ENCODE measurements at regions not wholly inside any gene's neighbourhood (a gene's known extent, or its start where the extent isn't known, plus 50 kb on each side); places are given as distances from the start of the nearest gene placed in this dataset.
"Not testable (repeated sequence)": the region's sequence is repeated elsewhere in the genome, so short reads cannot be mapped to it uniquely, and the experiment has no call there.

DNA sequence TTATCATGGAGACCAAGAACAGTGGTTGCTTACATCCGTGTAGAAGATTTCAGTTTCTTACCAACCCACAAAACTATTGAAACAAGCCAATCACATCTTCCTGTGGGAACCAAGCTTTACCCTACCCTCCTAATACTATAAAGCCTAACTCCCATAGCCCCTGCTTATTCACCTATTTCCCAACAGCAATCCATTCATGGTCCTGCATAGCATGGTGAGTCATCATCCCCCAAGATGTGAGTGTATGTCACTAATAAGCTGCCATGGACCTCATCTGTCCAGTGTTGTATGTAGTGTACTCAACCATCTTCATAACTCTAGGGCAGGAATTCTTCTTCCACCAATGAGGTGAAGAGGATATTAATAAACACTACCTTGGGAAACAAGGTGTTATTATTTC lies 1620.4 kb upstream of the FLRT2 start:
- DNase-seq (ENCODE audit: low spot score) = no peak

DNA sequence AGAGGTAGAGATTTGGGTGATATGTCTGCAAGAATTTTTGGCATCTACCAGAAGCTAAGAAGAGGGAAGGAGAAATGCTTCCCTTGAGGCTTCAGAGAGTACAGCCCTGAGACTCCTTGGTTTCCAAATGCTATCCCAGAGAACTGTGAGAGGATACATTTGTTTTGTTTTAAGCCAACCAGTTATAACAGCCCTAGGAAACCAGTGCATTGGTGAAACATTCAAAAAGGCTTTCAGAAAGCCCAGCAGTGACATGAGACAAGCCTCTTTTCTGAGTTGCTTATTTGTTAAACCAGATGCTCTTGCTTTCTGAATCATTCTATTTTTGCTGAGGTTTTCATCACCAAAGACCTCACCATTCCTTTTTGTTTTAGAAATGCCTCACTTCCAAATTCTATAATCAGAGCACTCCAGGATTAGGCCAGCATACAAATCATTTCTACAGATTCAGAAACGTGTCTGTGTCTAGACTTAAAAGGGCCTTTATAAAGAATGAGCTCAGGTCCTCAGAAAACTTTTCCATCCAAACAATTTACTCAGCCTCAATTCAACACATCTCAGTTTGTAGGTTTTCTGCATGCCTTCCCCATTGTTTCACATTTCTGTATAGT lies 1617.8 kb upstream of the FLRT2 start:
- DNase-seq (ENCODE audit: low spot score) = no peak

DNA sequence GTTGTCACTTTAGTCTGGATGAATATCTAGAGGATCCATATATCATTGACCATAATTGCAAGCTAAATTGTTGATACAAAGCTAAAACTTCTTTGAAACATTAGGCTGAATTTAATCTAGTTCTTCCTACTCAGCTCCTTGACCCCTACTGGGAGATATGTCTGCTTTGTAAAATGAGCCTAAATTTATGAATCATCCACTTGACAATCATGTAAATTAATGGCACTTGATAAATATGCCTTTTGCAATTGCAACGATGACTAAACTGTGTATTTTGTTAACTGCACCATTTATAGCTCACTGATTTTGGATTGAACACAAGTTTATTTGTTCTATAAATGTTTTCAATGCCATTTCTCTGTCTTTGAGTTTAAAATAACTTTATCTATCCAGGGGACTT lies 1616.5 kb upstream of the FLRT2 start:
- no peak for DNase-seq (ENCODE audit: low spot score)

DNA sequence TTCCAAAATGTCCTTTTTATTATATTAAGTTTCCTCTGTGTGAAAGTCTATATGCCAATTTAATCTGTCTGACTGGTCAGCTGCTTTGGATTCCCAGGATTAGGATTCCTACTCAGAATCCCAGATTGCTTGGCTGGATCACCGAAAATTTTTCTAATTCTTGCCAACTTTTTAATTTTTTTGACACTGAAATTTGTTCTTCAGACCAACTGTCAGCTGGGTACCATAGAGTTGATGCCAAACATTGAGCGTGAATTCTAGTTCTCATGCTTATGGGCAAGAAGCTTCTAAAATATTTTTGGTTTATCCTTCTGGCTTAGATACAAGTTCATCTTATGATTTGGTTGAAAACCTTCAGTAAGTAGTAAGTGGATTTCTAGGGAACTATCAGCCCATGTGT lies 1611.4 kb upstream of the FLRT2 start:
- no peak for DNase-seq (ENCODE audit: low spot score)

DNA sequence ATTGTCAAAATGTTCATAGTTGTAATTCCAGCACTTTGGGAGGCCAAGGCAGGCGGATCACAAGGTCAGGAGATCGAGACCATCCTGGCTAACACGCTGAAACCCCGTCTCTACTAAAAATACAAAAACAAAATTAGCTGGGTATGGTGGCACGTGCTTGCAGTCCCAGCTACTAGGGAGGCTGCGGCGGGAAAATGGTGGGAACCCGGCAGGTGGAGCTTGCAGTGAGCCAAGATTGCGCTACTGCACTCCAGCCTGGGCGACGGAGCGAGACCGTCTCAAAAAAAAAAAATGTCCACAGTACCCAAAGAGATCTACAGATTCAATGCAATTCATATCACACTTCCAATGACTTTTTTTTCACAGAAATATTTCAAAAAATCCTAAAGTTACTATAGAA lies 1610.3 kb upstream of the FLRT2 start:
- not testable (repeated sequence) for DNase-seq (ENCODE audit: low spot score)

DNA sequence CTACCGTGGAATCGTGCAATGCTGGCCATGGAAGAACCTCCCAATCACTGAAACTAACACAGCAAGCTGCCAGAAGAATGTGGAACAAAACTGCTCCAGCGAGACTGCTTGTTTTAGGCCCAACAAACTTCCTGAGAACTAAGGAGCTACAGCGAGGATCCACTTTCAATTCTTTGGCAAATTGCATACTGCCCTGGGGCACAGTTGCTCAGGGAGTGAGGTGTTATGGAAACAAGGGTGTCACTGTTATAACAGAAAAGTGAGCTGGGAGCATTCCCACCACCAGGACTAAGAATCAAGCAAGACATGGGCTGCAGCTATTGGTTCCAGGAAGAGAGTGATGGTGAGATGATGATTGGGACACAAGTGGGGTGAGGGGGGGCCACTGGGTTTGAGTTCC lies 1606.1 kb upstream of the FLRT2 start:
- DNase-seq (ENCODE audit: low spot score) = no peak

DNA sequence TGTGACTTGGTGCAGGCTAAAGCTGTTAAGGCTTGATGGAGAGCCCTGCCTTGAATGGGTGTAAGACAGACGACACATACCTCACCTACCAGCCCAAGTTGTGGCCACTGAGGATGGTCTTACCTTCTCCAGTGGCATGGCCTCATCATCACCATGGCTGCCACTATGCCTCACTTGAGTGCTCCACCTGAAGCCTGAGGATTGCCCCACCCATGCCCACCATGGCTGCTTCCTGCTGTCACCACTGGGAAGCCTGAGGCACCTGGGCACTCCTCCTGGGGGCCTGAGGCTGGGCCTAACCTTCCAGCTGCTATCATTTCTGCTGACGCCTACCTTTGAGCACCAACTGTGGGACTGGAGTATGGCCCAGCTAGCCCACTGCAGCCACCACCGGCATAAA lies 1605.7 kb upstream of the FLRT2 start:
- DNase-seq (ENCODE audit: low spot score) = no peak

DNA sequence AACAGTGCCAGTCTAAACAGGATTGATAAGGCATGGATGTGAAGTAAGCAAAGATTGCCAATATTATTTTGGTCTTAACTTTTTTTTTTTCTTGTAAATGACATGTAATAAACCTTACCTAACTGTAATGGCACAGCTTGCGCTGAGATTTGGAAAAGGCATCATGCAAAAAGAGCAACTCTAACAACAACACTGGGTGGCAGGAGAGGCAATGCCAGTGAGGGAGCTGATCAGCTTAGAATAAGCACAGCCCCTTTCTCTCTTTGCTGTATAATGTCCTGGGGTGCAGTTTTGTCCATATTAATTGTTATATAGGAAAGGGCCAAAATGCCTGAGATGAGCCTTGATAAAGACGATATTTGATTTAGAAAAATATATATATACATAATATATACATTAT lies 1589.7 kb upstream of the FLRT2 start:
- DNase-seq (ENCODE audit: low spot score) = no peak

DNA sequence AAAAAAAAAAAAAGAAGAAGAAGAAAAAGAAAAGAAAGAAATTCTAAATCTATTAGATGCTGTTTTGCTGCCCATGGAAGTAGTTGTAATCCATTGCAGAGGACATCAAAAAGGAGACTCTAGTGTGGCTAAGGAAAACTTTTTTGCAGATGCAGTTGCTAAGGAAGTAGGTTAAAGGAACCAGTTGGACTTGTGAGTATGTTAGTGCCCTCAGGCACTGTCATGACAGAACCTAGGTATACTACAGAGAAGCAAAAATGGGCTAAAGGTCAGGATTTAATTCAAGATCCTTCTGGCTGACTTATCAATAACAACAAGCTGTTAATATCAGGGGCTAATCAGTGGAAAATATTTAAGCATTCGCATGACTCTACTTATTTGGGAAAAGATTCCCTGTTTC lies 1571.6 kb upstream of the FLRT2 start:
- no peak for DNase-seq (ENCODE audit: low spot score)

DNA sequence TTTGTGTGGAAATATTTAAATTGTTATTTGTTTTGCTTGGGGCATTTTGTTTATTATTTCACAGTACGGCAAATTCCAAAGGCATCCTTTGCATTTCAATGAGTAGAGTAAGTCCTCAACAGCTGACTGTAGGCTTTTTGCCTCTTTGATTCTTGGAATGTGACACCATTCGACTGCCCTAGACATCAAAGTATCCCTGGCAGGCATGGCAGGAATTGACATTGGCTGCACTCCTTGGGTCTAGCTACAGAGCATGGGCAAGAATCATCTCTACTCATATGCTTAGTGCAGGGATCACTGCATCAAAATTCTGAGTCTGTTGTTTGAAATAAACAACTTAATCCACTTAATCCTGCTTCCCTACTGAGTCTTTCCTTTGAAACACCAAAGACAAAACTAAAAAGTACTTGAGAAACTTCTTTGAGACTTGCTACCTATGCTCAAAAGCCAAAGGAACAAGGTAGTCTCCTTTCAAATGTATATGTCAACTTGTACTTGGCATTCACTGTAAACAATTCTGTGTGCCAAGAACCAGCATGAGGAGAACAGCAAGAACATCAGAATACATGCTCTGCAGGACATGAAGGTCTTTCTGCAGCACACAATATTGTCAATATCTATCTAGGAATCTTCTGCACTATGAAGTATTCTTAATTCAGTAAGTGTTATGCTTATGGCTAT lies 1569.0 kb upstream of the FLRT2 start:
- DNase-seq (ENCODE audit: low spot score) = no peak

DNA sequence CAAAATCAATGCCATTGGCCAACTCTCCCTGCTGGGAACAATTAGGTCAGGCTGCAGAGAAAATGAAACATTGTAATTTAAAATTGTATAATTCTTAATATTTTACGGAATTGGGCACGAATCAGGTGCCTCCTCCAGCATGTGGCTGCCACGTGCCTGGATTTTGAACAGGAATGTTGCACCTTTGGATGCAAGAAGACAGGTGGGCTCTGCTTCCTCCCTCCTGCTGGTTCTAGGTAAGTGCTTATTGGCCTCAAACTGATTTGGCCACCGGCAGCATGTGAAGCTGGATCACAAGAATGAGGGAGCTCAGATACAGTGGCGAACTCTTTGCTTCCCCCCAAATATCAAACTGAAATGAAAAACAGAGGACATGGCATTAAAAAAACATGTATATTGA lies 1559.9 kb upstream of the FLRT2 start:
- no peak for DNase-seq (ENCODE audit: low spot score)

DNA sequence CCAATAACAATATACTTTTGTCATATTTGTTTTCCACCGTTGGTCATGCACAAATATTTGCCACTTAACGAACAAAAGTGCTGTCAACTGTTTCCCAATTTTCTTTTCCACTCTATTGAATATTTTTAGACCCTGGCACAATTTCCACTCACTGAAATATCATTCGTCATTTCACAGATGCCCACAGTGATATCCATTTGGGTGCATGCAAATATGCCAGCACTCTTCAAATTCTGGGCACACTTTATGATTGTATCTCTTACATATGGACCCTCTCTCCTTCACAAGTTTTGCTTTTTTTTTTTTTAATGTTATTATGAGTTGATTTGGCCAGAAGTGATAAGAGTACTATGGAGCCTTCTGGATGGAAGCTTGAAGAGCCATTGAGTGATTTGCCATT lies 1557.3 kb upstream of the FLRT2 start:
- DNase-seq (ENCODE audit: low spot score) = no peak

DNA sequence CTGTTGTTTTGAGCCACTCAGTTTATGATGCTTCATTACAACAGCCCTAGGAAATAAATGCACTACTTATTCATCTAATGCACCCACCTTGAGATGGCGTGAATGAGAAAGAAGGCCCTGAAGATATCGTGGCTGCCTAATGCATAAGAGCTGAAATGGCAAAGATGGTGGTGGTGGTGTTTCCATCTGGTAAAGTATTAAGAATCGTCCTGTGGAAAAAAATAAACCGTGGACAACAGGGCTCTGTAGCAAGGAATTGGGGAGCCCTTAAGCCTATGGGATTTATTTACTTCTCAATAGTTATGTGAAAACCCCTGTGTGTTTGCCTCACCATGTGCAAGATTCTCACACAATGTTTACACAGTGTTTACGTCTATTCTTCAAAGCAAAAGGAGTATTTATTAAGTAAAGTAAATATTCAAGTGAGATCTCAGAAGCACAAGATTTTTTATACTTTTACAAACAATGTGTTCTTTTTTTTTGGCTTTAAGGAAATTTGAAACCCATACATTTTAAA lies 1555.2 kb upstream of the FLRT2 start:
- DNase-seq (ENCODE audit: low spot score) = no peak

DNA sequence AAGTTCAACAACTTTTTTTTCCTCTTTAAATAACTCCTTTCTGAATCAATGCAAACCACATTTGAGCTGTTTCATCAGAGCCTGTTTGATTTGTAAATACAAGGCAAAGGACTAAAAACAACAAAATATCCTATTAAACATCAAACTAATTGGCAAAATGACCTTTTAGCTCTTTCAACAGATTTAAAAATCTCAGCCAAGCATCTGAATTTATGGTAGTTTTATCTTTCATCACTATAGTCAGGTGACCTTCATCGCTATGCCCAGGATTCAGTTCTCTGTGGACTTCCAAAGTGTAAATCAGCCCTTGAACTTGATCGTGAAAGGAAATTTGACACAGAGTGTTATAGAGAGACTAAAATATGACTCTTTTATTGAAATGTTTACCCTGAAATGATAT lies 1554.5 kb upstream of the FLRT2 start:
- DNase-seq (ENCODE audit: low spot score) = no peak

DNA sequence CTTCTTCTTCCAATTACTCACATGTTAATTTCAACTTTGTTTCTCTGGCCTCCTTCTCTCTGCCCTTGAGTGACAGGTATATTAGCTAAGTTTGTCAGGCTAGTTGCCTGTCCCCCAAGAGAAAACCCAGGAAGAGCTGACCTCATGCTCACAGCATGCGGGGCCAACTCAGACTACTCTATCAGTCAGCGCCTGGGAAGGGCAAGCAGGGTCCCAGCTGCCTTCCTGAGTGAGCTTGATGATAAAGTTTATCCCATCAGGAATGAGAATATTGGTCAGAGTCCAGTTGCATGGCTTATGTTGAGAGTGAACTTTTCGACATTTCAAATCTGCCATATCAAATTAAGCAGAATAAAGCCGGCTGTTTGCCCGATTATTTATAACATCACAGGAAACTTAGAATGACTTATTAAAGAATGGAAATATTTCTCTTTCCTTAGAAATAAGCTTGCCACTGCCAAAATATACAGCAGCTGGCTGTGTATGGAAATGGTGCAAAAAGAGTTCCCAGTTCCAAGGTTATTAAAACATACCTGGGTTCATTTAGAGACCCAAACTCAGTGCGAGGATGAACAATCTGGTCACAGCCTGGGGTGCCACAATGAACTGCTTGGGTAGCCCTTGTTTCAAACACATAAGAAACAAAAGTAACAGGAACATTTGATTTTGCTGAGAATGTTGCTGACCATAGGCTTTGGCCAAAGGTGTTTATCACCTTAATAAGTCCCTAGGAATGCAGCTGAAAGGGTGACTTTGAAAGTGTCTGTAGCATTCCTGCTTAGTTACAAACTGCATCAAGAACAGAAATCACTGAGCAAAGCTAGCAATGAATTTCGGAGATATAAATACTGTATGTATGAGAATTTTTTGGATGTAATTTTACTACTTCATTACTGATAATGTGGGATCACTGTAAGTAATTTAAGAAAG lies 1553.8 kb upstream of the FLRT2 start:
- DNase-seq (ENCODE audit: low spot score) = no peak

DNA sequence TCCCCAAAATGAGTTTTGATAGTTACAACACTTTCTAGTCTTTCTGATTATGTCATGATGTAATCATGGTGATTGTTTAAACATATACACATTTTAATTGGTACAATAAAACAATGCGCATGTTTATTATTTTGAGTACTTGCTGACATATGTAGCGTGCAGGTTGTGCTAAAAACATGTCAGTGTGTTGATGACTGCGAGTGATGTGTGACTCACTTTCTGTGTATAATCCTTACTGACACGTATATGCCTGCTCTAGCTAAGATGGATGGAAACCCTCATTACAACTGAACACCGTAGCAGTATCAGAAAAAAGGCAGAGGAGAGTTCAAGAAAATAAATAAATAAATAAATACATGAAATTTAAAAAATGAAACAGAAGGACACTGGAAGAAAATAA lies 1552.4 kb upstream of the FLRT2 start:
- DNase-seq (ENCODE audit: low spot score) = no peak

DNA sequence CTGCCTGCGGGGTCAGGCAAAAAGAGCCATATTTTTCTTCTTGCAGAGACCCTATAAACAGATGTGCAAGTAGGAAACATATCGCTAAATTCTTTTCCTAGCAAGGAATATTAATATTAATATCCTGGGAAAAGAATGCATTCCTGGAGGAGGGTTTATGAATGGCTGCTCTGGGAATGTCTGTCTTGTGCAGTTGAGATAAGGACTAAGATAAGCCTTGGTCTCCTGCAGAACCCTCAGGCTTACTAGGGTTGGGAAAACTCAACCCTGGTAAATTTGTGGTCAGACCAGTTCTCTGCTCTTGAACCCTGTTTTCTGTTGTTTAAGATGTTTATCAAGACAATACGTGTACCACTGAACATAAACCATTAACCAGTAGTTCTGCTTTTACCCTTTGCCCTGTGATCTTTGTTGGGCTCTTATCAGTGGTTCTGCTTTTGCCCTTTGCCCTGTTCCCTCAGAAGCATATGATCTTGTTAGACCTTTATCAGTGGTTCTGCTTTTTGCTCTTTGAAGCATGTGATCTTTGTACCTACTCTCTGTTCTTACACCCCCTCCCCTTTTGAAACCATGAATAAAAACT lies 1548.2 kb upstream of the FLRT2 start:
- not testable (repeated sequence) for DNase-seq (ENCODE audit: low spot score)

DNA sequence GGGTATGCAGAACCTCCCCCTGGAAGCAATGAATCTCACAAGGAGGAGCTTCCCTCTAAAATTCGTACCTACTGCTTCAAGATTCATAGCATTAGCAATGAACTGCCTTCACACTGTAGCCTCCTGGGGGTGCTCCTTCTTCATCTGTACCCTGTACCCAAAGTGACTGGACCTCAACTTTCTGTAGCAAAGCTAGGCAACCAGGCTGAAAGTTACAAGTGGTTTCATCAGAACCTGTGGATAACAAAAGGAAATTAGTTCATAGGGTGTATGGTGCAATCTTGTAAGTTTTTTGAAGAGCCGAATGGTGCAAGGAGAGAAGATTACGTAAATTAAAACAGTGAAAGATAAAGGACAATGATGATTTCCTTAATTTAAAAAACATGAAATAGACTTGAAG lies 1541.7 kb upstream of the FLRT2 start:
- DNase-seq (ENCODE audit: low spot score) = no peak

DNA sequence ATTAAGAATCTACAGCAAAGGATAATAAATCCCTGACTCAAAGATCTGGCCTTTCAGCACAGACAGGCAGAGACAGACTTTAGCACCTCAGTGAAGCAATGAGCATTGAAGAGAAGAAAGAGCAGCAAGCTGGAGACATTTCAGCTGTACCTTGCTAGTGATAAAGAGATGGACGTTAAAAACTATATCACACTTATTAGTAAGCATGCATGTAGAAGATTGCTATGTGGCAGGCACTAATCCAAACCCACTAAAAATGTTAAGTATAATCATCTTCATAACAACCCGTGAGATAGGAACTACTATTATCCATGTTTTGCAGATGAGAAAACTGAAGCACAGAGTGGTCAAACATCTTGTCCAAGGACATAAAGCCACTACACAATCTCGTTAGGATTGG lies 1538.3 kb upstream of the FLRT2 start:
- DNase-seq (ENCODE audit: low spot score) = no peak

DNA sequence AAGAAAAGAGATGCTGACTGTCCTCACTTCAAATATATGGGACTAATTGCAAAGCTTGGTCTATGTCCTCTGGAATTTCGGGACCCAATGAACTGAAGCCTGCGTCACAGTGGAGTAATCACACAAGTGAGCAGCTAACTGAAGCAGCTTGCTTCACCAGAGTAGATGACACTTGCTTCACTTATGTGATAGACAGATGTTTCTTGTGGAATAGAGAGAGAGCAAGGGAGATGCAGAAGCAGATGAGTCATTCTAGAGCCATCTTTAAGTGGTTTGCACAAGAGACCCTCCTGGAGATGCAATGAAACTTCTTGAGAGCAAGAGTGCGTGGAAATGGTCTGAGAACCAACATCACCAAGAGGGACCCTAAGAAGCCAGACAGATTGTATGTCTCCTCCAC lies 1537.1 kb upstream of the FLRT2 start:
- no peak for DNase-seq (ENCODE audit: low spot score)

DNA sequence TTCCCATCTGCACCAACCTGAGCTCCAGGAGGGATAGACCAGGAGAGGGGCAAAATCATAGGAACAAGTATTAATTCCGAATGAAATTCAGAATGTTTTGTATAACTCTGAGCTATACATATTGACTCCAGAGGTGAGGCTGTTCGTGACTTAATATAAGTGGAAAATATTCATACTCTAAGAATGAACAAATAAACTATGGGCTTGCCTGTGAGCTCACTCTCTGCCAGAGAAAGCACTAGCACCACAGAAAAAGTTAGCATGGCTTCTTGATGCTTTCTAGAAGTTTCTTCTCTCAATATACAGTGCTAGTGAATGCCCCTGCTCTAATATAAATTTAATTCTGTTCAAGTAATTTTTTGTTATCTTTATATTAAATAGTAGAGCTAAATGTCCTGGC lies 1536.4 kb upstream of the FLRT2 start:
- no peak for DNase-seq (ENCODE audit: low spot score)

DNA sequence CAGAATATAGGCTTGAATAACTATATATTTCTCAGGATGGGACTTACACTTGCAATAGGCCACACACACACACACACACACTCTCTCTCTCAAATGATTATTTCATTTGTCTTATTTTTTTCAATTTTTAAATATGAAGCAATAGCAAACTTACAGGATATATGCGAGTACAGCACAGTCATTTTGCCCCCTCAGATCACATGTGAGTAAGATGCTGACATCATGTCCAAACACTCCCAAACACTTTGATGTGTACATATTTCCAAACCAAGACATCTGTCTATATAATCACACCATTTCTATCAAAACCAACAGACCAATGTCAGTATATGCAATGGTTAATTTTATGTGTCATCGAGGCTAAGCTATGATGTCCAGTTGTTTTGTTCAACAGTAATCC lies 1535.9 kb upstream of the FLRT2 start:
- DNase-seq (ENCODE audit: low spot score) = no peak

DNA sequence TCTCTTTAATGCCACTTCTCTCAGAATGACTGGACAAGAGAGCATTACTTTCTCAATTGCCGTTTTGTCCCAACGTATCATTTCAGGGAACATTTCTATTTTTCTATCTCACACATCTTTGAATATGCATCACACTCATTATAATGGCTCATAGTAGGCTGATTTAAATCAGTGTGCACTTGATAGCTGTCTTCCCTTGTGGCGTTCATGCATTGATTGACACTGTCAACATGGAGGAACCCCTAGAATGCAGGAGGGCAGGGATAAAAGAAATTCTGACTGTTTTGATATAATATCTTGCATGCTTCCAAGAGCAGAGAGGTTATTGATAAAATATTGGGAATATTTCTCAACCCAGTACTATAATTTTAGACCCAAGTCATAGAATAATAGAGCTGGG lies 1528.9 kb upstream of the FLRT2 start:
- no peak for DNase-seq (ENCODE audit: low spot score)

Measured in CD4-positive, alpha-beta T cell treated with Interleukin-6 at 100 ng/mL for 8 hours (primary cell).